Muscle of arm (tissue), 1 donor: ENCODE measurements at regions not wholly inside any gene's neighbourhood (a gene's known extent, or its start where the extent isn't known, plus 50 kb on each side); places are given as distances from the start of the nearest gene placed in this dataset.

ENCODE experiments used
- DNase-seq: peaks from one replicate; pipeline ENCODE4 v3.0.0-alpha.2; 2013

GRCh38 chr6:43852350-43852864, 82.4 kb downstream of the VEGFA start:
- DNase-seq: no peak

DNA sequence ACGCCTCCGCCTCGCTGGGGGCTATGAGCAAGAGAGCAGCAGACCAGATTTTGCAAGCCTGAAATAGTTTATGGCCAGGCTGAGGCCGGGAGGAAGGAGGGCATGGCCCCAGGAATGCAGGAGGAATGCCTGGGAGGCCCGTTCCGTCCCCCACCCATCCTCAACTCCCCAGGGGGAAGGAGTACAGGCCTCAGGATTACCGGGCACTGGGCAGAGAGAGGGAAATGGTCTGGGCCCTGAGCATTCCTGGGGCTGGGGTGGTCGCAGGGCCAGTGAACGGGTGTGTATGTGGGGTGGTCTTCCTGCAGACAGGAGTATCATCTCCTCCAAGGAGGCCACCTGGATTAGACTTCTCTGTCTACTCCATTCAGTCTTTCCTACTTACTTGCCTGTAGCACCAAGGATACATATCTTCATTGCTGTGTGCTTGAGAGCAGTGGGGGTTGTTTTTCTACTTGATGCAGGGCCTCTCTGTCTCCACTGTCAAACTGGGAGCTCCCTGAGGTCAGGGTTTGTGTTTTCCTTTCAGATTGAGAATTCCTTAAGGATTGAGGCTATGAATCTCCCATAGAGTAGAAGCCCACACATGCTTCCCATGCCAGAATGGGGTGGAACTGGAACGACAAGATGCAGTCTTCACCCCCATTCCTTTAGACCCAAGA, 81.3 kb downstream of the VEGFA start:
- DNase-seq: no peak

DNA sequence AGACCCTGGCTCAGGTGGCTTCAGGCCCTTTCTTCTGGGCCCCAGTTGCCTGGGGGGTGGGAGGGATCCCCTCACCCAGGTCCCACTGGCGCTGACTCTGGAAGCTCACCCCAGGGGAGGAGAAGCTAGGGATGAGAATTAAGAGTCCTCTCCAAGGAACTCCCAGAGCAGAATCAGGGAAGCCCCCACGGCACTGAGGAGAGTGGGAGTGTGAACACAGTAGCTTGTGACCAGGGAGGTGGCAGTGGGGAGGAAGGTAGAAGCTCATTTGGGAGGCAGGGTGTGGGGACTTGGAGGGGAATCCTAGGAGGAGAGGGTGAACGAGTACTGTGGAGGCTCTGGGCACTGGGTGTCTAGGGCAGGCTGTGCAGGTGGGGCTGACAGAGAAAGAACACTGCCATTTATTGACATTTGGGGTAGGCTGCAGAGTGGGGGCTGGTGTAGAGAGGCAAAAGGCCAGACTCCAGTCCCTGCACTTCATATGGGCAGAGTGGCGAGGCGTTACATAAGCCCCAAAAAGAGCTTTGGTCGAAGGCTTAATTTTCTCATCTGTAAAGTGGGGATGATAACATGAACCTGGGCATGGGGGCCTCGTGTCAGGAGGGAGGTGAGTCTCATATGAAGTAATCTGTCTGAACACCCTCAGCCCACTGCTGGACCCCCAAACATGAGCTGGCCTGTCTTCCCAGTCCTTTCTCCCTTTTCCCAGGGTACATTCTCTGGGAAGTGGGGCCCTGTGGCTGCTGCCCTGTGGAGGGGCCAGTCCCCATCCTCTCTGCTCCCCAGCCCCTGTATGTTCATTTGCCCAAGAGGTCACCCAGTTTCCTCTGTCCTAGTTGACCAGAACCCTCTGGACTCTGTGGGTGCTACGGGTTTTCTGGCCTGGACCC, 80.5 kb downstream of the VEGFA start:
- no peak for DNase-seq

- no peak for DNase-seq
These were observed 79.8 kb downstream of the VEGFA start for GRCh38 chr6:43849844-43850243.

GRCh38 chr6:43848671-43849391, 78.8 kb downstream of the VEGFA start:
- no peak for DNase-seq

DNA sequence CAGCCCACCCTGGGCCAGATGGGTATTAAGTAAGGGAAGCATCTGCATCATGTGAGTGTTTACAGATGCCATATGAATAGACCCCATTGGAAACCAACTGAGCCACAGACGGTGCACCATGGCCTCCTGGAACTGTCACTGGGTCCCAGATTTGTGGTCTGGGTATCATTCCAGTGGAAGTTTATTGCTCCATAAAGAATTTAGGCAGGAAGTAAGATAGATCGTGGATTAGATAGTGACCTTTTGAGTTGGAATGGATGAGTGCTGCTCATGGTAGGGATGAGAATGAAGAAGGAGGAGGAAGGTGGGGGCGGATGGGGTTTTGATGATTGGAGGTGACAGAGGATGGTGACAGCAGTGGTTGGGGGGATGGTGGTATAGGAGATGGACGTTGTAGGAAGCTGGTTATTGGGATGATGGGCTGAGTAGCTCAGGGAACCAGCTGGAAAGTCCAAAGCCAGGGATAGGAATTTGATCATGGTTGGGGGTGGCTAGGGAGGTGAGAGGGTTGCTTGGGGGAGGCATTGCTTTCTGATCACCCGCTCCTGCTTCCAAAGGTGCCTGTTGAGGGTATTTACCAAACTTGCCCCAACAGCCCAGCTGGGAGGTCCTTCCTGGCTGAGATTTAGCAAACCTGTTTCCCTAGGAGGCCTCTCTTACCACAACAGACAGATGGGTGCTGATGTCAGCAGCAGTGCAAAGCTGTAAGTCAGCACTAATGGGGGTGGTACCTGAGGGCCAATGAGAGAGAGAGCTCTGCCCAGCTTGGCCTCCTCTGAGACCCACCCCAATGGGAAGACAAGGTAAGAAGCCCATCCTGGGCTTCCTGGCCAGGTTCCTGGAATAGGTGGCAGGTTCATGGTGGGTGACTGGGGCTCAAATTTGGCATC, 78.0 kb downstream of the VEGFA start:
- no peak for DNase-seq

DNA sequence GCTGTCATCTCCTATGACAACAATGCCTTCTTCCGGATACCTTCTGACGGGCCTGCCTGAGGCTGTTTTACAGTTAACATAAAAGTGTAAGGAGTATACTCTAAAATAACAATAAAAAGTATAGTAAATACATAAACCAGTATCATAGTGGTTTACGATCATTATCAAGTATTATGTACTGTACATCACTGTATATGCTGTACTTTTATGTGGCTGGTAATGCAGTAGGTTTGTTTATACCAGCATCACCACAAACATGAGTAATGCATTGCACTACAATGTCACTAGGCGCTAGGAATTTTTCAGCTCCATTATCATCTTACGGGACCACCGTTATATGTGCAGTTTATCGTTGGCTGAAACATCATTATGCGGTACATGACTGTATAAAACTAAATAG, 76.5 kb downstream of the VEGFA start:
- DNase-seq: no peak

- no peak for DNase-seq
These were observed 75.6 kb downstream of the VEGFA start for GRCh38 chr6:43845646-43846045.

- DNase-seq: no peak
These were observed 73.7 kb downstream of the VEGFA start for GRCh38 chr6:43843669-43844171.

- no peak for DNase-seq
These were observed 73.2 kb downstream of the VEGFA start for GRCh38 chr6:43843097-43843645.

- no peak for DNase-seq
These were observed 72.3 kb downstream of the VEGFA start for GRCh38 chr6:43842231-43842794.

- DNase-seq: no peak
These were observed 70.6 kb downstream of the VEGFA start for GRCh38 chr6:43840490-43841218.

GRCh38 chr6:43838276-43839036, 68.4 kb downstream of the VEGFA start:
- peak; percentile 24 for DNase-seq

DNA sequence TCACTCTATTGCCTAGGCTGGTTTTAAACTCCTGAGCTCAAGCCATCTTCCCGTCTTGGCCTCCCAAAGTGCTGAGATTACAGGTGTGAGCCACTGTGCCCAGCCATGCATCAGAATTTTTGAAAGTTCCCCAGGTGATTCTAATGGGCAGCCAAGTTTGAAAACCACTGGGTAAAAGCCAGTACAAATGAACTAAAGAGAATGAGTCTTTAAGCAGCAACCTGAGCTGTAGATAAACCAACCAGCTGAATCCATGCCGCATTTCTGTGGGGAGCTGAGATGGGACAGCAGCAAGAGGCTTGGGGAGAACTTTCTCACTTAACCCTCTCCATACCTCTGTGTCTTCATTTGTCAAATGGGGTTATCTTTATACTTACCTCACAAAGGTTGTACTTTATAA, 67.5 kb downstream of the VEGFA start:
- no peak for DNase-seq

- no peak for DNase-seq
These were observed 66.7 kb downstream of the VEGFA start for GRCh38 chr6:43836507-43837240.
